H1 (cell line): ENCODE measurements at regions not wholly inside any gene's neighbourhood (a gene's known extent, or its start where the extent isn't known, plus 50 kb on each side); places are given as distances from the start of the nearest gene placed in this dataset.
A peak's percentile ranks its signal among the peaks of the same experiment; 100 is the strongest.

ENCODE experiments used
- CTCF ChIA-PET: fragments of 300-600 bp; sonication (Branson Sonifier 250); formaldehyde crosslinking; loops from one replicate; lab custom pipeline; 2021; ENCODE audit not compliant: partially characterized antibody; lab: Charles Lee
- POLR2A ChIA-PET: fragments of 300-600 bp; sonication (Branson Sonifier 250); formaldehyde crosslinking; loops from one replicate; lab custom pipeline; 2021; ENCODE audit warnings: inconsistent platforms; ENCODE audit not compliant: partially characterized antibody; lab: Charles Lee
- DNase-seq, 2 experiments: peaks; one replicate each; pipeline versions ENCODE4 v3.0.0 to v3.0.0-alpha.2; 2010 to 2022; ENCODE audit warnings: low spot score in 2 of 2, low read depth in 1 of 2, mixed read lengths in 1 of 2
- FAIRE-seq: peaks from 2 replicates; lab custom pipeline; 2011; peaks lifted over from hg19 to GRCh38; lab: Jason Lieb, UNC
- H2AFZ ChIP-seq: 2 replicates; pipeline ENCODE4 v1.8.1; 2012; ENCODE audit warnings: low read length, inconsistent platforms
- H2AK5ac ChIP-seq: 2 replicates; pipeline ENCODE4 v1.6.1; 2013; ENCODE audit warnings: low read depth, low read length
- H2BK120ac ChIP-seq: replicated peaks from 2 replicates; pipeline ENCODE3; 2013; ENCODE audit warnings: low read depth, low read length, inconsistent platforms
- H2BK12ac ChIP-seq: 2 replicates; pipeline ENCODE4 v1.6.1; 2013; ENCODE audit warnings: low read depth, low read length
- H2BK15ac ChIP-seq: 2 replicates; pipeline ENCODE4 v1.6.1; 2013; ENCODE audit warnings: low read length
- H2BK20ac ChIP-seq: 2 replicates; pipeline ENCODE4 v1.6.1; 2013; ENCODE audit warnings: low read length
- H2BK5ac ChIP-seq: 2 replicates; pipeline ENCODE4 v1.6.1; 2013; ENCODE audit warnings: low read depth, low read length
- H3K14ac ChIP-seq: 2 replicates; pipeline ENCODE4 v1.6.1; 2013; ENCODE audit warnings: inconsistent platforms; ENCODE audit not compliant: insufficient read length
- H3K18ac ChIP-seq: 2 replicates; pipeline ENCODE4 v1.6.1; 2013; ENCODE audit warnings: low read length; ENCODE audit errors: extremely low read depth
- H3K23ac ChIP-seq: 2 replicates; pipeline ENCODE4 v1.6.1; 2013; ENCODE audit warnings: inconsistent platforms; ENCODE audit not compliant: insufficient read length
- H3K23me2 ChIP-seq: 2 replicates; pipeline ENCODE4 v1.6.1; 2013; ENCODE audit warnings: low read depth, low read length
- H3K27ac ChIP-seq: 2 replicates; pipeline ENCODE4 v1.6.1; 2011; ENCODE audit warnings: low read depth, low read length, inconsistent platforms
- H3K27me3 ChIP-seq, 4 experiments: replicated peaks in 1 of 4; 1 replicate in 1 of 4; 2 replicates in 3 of 4; pipeline versions ENCODE4 v1.6.1 to v1.8.1; 2011 to 2013; ENCODE audit warnings: low read length in 3 of 4, mild to moderate bottlenecking in 3 of 4, inconsistent platforms in 2 of 4, mixed read lengths in 2 of 4, moderate library complexity in 1 of 4; ENCODE audit not compliant: control insufficient read depth in 3 of 4, insufficient read depth in 3 of 4; ENCODE audit errors: extremely low read depth in 1 of 4
- H3K36me3 ChIP-seq, 4 experiments: 2 replicates each; pipeline versions ENCODE4 v1.6.1 to v1.8.1; 2011 to 2013; ENCODE audit warnings: mild to moderate bottlenecking in 4 of 4, low read length in 3 of 4, moderate library complexity in 2 of 4, control low read depth in 1 of 4, inconsistent platforms in 1 of 4; ENCODE audit not compliant: insufficient read depth in 4 of 4, control insufficient read depth in 2 of 4
- H3K4ac ChIP-seq: replicated peaks from 2 replicates; pipeline ENCODE3; 2013; ENCODE audit warnings: low read length, low read depth, mixed read lengths, inconsistent platforms; ENCODE audit not compliant: insufficient read length
- H3K4me1 ChIP-seq, 4 experiments: replicated peaks in 1 of 4; 1 replicate in 1 of 4; 2 replicates in 3 of 4; pipeline versions ENCODE4 v1.6.1 to v1.8.1; 2011 to 2013; ENCODE audit warnings: low read length in 3 of 4, inconsistent platforms in 2 of 4, mixed read lengths in 1 of 4; ENCODE audit not compliant: insufficient read depth in 4 of 4, control insufficient read depth in 3 of 4
- H3K4me2 ChIP-seq, 2 experiments: 2 replicates each; pipeline versions ENCODE4 v1.6.1 to v1.8.1; 2011 to 2013; ENCODE audit warnings: low read depth in 2 of 2, low read length in 2 of 2, control low read depth in 1 of 2, inconsistent platforms in 1 of 2, mild to moderate bottlenecking in 1 of 2; ENCODE audit not compliant: insufficient read depth in 1 of 2
- H3K4me3 ChIP-seq, 4 experiments: fragments of 200-600, 300-600 bp in 1 of 4; sonication (generic), shearing (Covaris generic), sonication (Bioruptor Twin) in 1 of 4; 2 replicates each; pipeline versions ENCODE4 v1.5.1 to v1.8.1; 2011 to 2016; ENCODE audit warnings: low read length in 4 of 4, low read depth in 3 of 4, control low read depth in 2 of 4, inconsistent platforms in 2 of 4, mild to moderate bottlenecking in 2 of 4, mixed read lengths in 1 of 4, moderate library complexity in 1 of 4; ENCODE audit not compliant: insufficient read depth in 2 of 4; ENCODE audit errors: extremely low read depth in 1 of 4
- H3K56ac ChIP-seq: replicated peaks from 2 replicates; pipeline ENCODE3; 2013; ENCODE audit warnings: low read depth, mild to moderate bottlenecking, mixed read lengths, low read length, inconsistent platforms; ENCODE audit not compliant: insufficient read length
- H3K79me1 ChIP-seq: 2 replicates; pipeline ENCODE4 v1.6.1; 2013; ENCODE audit warnings: low read depth, low read length, control low read depth
- H3K79me2 ChIP-seq, 2 experiments: 2 replicates each; pipeline versions ENCODE4 v1.6.1 to v1.8.1; 2012 to 2013; ENCODE audit warnings: low read length in 2 of 2, mild to moderate bottlenecking in 2 of 2, inconsistent platforms in 1 of 2; ENCODE audit not compliant: insufficient read depth in 2 of 2, control insufficient read depth in 1 of 2
- H3K9ac ChIP-seq, 4 experiments: replicated peaks in 1 of 4; 1 replicate in 1 of 4; 2 replicates in 3 of 4; pipeline versions ENCODE4 v1.6.1 to v1.8.1; 2011 to 2013; ENCODE audit warnings: low read depth in 3 of 4, low read length in 3 of 4, control low read depth in 2 of 4, mild to moderate bottlenecking in 2 of 4, moderate library complexity in 2 of 4, inconsistent platforms in 1 of 4; ENCODE audit errors: extremely low read depth in 1 of 4
- H3K9me3 ChIP-seq, 2 experiments: 2 replicates each; pipeline versions ENCODE4 v1.6.1 to v1.8.1; 2012 to 2013; ENCODE audit warnings: mild to moderate bottlenecking in 2 of 2, moderate library complexity in 2 of 2, control low read depth in 1 of 2, inconsistent platforms in 1 of 2, low read depth in 1 of 2, low read length in 1 of 2, mixed read lengths in 1 of 2; ENCODE audit not compliant: insufficient read depth in 2 of 2
- H4K20me1 ChIP-seq, 2 experiments: replicated peaks in 1 of 2; 2 replicates each; pipeline versions ENCODE3 to v1.8.1; 2011 to 2013; ENCODE audit warnings: inconsistent platforms in 2 of 2, low read length in 2 of 2, mild to moderate bottlenecking in 1 of 2; ENCODE audit not compliant: insufficient read depth in 2 of 2, control insufficient read depth in 1 of 2
- H4K5ac ChIP-seq: 2 replicates; pipeline ENCODE4 v1.6.1; 2013; ENCODE audit warnings: low read length, low read depth, mixed read lengths, inconsistent platforms; ENCODE audit not compliant: insufficient read length
- H4K8ac ChIP-seq: 2 replicates; pipeline ENCODE4 v1.8.0; 2013; ENCODE audit warnings: mild to moderate bottlenecking, moderate library complexity, low read length, inconsistent platforms; ENCODE audit not compliant: insufficient read depth; ENCODE audit errors: extremely low read depth
- H4K91ac ChIP-seq: replicated peaks from 2 replicates; pipeline ENCODE3; 2013; ENCODE audit warnings: low read length, mixed read lengths, inconsistent platforms; ENCODE audit not compliant: insufficient read length
- BRCA1 ChIP-seq: IDR thresholded peaks from 2 replicates; pipeline ENCODE4 v1.6.1; 2012; ENCODE audit warnings: low read depth, low read length, improper control_type of control experiment
- JUND ChIP-seq: IDR thresholded peaks from 2 replicates; pipeline ENCODE4 v1.6.1; 2011; ENCODE audit warnings: mild to moderate bottlenecking, improper control_type of control experiment, low read length
- POU5F1 ChIP-seq: IDR thresholded peaks from 2 replicates; pipeline ENCODE4 v1.6.1; 2011; ENCODE audit warnings: low read depth, mild to moderate bottlenecking, low read length, moderate library complexity
- TEAD4 ChIP-seq: IDR thresholded peaks from 2 replicates; pipeline ENCODE4 v1.6.1; 2012; ENCODE audit warnings: low read depth, low read length, inconsistent platforms, mixed read lengths
- WGBS, 2 experiments: shearing (Covaris generic) in 1 of 2; methylation state at CpG; one replicate each; pipeline versions ENCODE4 v1.1.6 to v1.1.7; 2013 to 2015; ENCODE audit warnings: low lambda C conversion rate in 2 of 2, mixed read lengths in 2 of 2, inconsistent platforms in 1 of 2, low coverage in 1 of 2, missing lambda C conversion rate in 1 of 2; ENCODE audit not compliant: insufficient replicate concordance in 2 of 2, insufficient coverage in 1 of 2, insufficient read length in 1 of 2; ENCODE audit errors: extremely low coverage in 1 of 2, missing lambda C conversion rate in 1 of 2; 5-methylcytosine and 5-hydroxymethylcytosine counted together

- peak overlapping the region in 1 of 4 experiments; percentile 1; a peak in 1 of 8 replicates for H3K4me3 ChIP-seq
- H3K9me3 ChIP-seq: peaks cover 0 to 4% of the 10 kb centered on the region in 2 experiments; a peak in 1 of 4 replicates
- TF ChIP-seq TEAD4: no peak
- peak; percentile 83; the same call in 1 of the 2 replicates for TF ChIP-seq POU5F1
- peak; percentile 78 for TF ChIP-seq JUND
- no peak for TF ChIP-seq BRCA1
- no peaks in the 10 kb centered on the region for H3K79me1 ChIP-seq
- no peak overlapping the region for H3K23ac ChIP-seq
- H3K4me1 ChIP-seq: peaks cover 0 to 16% (median 7%) of the 10 kb centered on the region in 4 experiments; a peak in 4 of 7 replicates
- no peak overlapping the region for H3K9ac ChIP-seq
- no peak overlapping the region for H3K14ac ChIP-seq
- no peak overlapping the region for H2BK20ac ChIP-seq
- H3K27ac ChIP-seq: no peak overlapping the region
- H2BK5ac ChIP-seq: no peak overlapping the region
- no peaks in the 10 kb centered on the region; a peak in 1 of 8 replicates for H3K36me3 ChIP-seq
- H4K20me1 ChIP-seq: no peaks in the 10 kb centered on the region
- no peaks in the 10 kb centered on the region for H3K27me3 ChIP-seq
- H3K18ac ChIP-seq: no peak overlapping the region
- no peaks in the 10 kb centered on the region for H3K23me2 ChIP-seq
- H2AFZ ChIP-seq: no peak overlapping the region
- no peak overlapping the region; the same call in 1 of the 2 replicates for H2BK12ac ChIP-seq
- no peak overlapping the region for H4K91ac ChIP-seq
- FAIRE-seq (peak; percentile 28), DNase-seq (no peak)
- no peaks in the 10 kb centered on the region for H3K79me2 ChIP-seq
- WGBS, 2 experiments: 82% methylated on average over 3 of the region's 3 CpGs; no CpG with 5 or more reads in 1 of the 2 experiments
- no peak overlapping the region for H3K4me2 ChIP-seq
- no peak overlapping the region for H2AK5ac ChIP-seq
- H3K56ac ChIP-seq: no peak overlapping the region
- CTCF ChIA-PET: interaction anchor here (1.2 to 4.8 kb wide), 6 partner anchors 9 to 169 kb away, joined by 3 to 20 read pairs (median 5); no protein-coding TSS in a partner anchor
- H2BK120ac ChIP-seq: no peak overlapping the region
- no peak overlapping the region for H3K4ac ChIP-seq
- H4K5ac ChIP-seq: no peak overlapping the region
- POLR2A ChIA-PET: no interaction called here
- no peak overlapping the region for H4K8ac ChIP-seq
- no peak overlapping the region for H2BK15ac ChIP-seq
Measured at GRCh38 chr4:25486171-25486570, 109.1 kb downstream of the ANAPC4 start.
